H9 (cell line): ENCODE measurements at regions not wholly inside any gene's neighbourhood (a gene's known extent, or its start where the extent isn't known, plus 50 kb on each side); places are given as distances from the start of the nearest gene placed in this dataset.

ENCODE experiments used
- DNase-seq: peaks from one replicate; pipeline ENCODE4 v3.0.0-alpha.2; 2017
- H2AFZ ChIP-seq: one replicate; pipeline ENCODE4 v1.6.1; 2013; ENCODE audit warnings: mild to moderate bottlenecking, low read length, control low read depth, moderate library complexity
- H2AK5ac ChIP-seq: 2 replicates; pipeline ENCODE4 v1.6.1; 2013; ENCODE audit warnings: low read length, control low read depth, mixed read lengths; ENCODE audit not compliant: insufficient read length
- H2BK120ac ChIP-seq: one replicate; pipeline ENCODE4 v1.6.1; 2013; ENCODE audit warnings: low read depth, mild to moderate bottlenecking, low read length, control low read depth, inconsistent platforms; ENCODE audit not compliant: poor library complexity, severe bottlenecking
- H2BK12ac ChIP-seq: 2 replicates; pipeline ENCODE4 v1.6.1; 2013; ENCODE audit warnings: low read length, control low read depth, mixed read lengths, low read depth; ENCODE audit not compliant: insufficient read length
- H2BK15ac ChIP-seq: 2 replicates; pipeline ENCODE4 v1.6.1; 2013; ENCODE audit warnings: low read depth, low read length, control low read depth
- H2BK20ac ChIP-seq: one replicate; pipeline ENCODE4 v1.6.1; 2013; ENCODE audit warnings: low read depth, mild to moderate bottlenecking, low read length, control low read depth, inconsistent platforms; ENCODE audit not compliant: poor library complexity, severe bottlenecking
- H2BK5ac ChIP-seq: 2 replicates; pipeline ENCODE4 v1.6.1; 2013; ENCODE audit warnings: low read length, control low read depth, mixed read lengths; ENCODE audit not compliant: insufficient read length
- H3K14ac ChIP-seq: 2 replicates; pipeline ENCODE4 v1.6.1; 2013; ENCODE audit warnings: low read length, control low read depth; ENCODE audit not compliant: insufficient read depth
- H3K18ac ChIP-seq: 2 replicates; pipeline ENCODE4 v1.6.1; 2013; ENCODE audit warnings: low read depth, mild to moderate bottlenecking, mixed read lengths, low read length, control low read depth; ENCODE audit not compliant: insufficient read length
- H3K23ac ChIP-seq: 2 replicates; pipeline ENCODE4 v1.6.1; 2013; ENCODE audit warnings: low read length, control low read depth, mixed read lengths, low read depth; ENCODE audit not compliant: insufficient read length
- H3K23me2 ChIP-seq: 2 replicates; pipeline ENCODE4 v1.6.1; 2013; ENCODE audit warnings: low read depth, mild to moderate bottlenecking, mixed read lengths, low read length, control low read depth; ENCODE audit not compliant: insufficient read length, poor library complexity, severe bottlenecking
- H3K27ac ChIP-seq: 2 replicates; pipeline ENCODE4 v1.5.1; 2013; ENCODE audit warnings: low read length, control low read depth, mixed read lengths, low read depth; ENCODE audit not compliant: insufficient read length
- H3K27me3 ChIP-seq: 2 replicates; pipeline ENCODE4 v1.6.1; 2013; ENCODE audit warnings: low read length, control low read depth, inconsistent platforms; ENCODE audit not compliant: insufficient read depth
- H3K4ac ChIP-seq: 2 replicates; pipeline ENCODE4 v1.6.1; 2013; ENCODE audit warnings: low read depth, mild to moderate bottlenecking, control low read depth, inconsistent platforms, low read length, moderate library complexity
- H3K4me1 ChIP-seq: 2 replicates; pipeline ENCODE4 v1.6.1; 2013; ENCODE audit warnings: low read length, control low read depth, inconsistent platforms; ENCODE audit not compliant: insufficient read depth
- H3K4me2 ChIP-seq: 2 replicates; pipeline ENCODE4 v1.6.1; 2013; ENCODE audit warnings: low read length, control low read depth, mixed read lengths; ENCODE audit not compliant: insufficient read length, insufficient read depth
- H3K56ac ChIP-seq: 2 replicates; pipeline ENCODE4 v1.6.1; 2013; ENCODE audit warnings: low read depth, mild to moderate bottlenecking, mixed read lengths, low read length, control low read depth; ENCODE audit not compliant: insufficient read length
- H3K79me1 ChIP-seq: 2 replicates; pipeline ENCODE4 v1.6.1; 2013; ENCODE audit warnings: low read depth, mild to moderate bottlenecking, moderate library complexity, low read length, control low read depth, inconsistent platforms; ENCODE audit not compliant: insufficient read depth, poor library complexity, severe bottlenecking
- H3K79me2 ChIP-seq: 2 replicates; pipeline ENCODE4 v1.6.1; 2013; ENCODE audit warnings: low read length, control low read depth, inconsistent platforms; ENCODE audit not compliant: insufficient read depth
- H3K9ac ChIP-seq: 2 replicates; pipeline ENCODE4 v1.6.1; 2013; ENCODE audit warnings: low read length, control low read depth, mixed read lengths; ENCODE audit not compliant: insufficient read length; ENCODE audit errors: extremely low read depth
- H3K9me3 ChIP-seq: one replicate; pipeline ENCODE4 v1.6.1; 2013; ENCODE audit warnings: low read depth, low read length, inconsistent platforms; ENCODE audit not compliant: control insufficient read depth
- H3T11ph ChIP-seq: one replicate; pipeline ENCODE4 v1.6.1; 2013; ENCODE audit warnings: mild to moderate bottlenecking, low read length, control low read depth, inconsistent platforms
- H4K20me1 ChIP-seq: one replicate; pipeline ENCODE4 v1.6.1; 2013; ENCODE audit not compliant: control insufficient read depth, insufficient read length, insufficient read depth
- H4K5ac ChIP-seq: 2 replicates; pipeline ENCODE4 v1.6.1; 2013; ENCODE audit warnings: low read depth, mild to moderate bottlenecking, mixed read lengths, low read length, control low read depth; ENCODE audit not compliant: insufficient read length
- H4K8ac ChIP-seq: replicated peaks from 2 replicates; pipeline ENCODE4 v1.6.1; 2013; ENCODE audit warnings: low read length, control low read depth, mixed read lengths, low read depth; ENCODE audit not compliant: insufficient read length
- H4K91ac ChIP-seq: 2 replicates; pipeline ENCODE4 v1.6.1; 2013; ENCODE audit warnings: low read depth, mild to moderate bottlenecking, moderate library complexity, mixed read lengths, low read length, control low read depth; ENCODE audit not compliant: insufficient read length
- H3K27ac Mint-ChIP-seq, 3 experiments: 2 replicates in 2 of 3; 3 replicates in 1 of 3; pipeline ENCODE4 v1.8.0; 2020 to 2021; ENCODE audit warnings: mixed read lengths in 3 of 3, mild to moderate bottlenecking in 1 of 3, moderate library complexity in 1 of 3
- H3K27me3 Mint-ChIP-seq: 2 replicates; pipeline ENCODE4 v1.8.0; 2021; ENCODE audit warnings: low read depth, mild to moderate bottlenecking, moderate library complexity, mixed read lengths
- H3K36me3 Mint-ChIP-seq, 3 experiments: 2 replicates in 2 of 3; 3 replicates in 1 of 3; pipeline ENCODE4 v1.8.0; 2020 to 2021; ENCODE audit warnings: low read depth in 3 of 3, mixed read lengths in 3 of 3; ENCODE audit not compliant: insufficient read depth in 1 of 3
- H3K4me1 Mint-ChIP-seq, 2 experiments: 2 replicates each; pipeline ENCODE4 v1.8.0; 2020; ENCODE audit warnings: mixed read lengths in 2 of 2
- H3K4me3 Mint-ChIP-seq, 2 experiments: 2 replicates in 1 of 2; 3 replicates in 1 of 2; pipeline ENCODE4 v1.8.0; 2020 to 2021; ENCODE audit warnings: mild to moderate bottlenecking in 2 of 2, mixed read lengths in 2 of 2, moderate library complexity in 1 of 2
- H3K9me3 Mint-ChIP-seq, 2 experiments: 2 replicates in 1 of 2; 3 replicates in 1 of 2; pipeline ENCODE4 v1.8.0; 2020; ENCODE audit warnings: mild to moderate bottlenecking in 2 of 2, mixed read lengths in 2 of 2, moderate library complexity in 1 of 2
- WGBS: extraction: QIAGEN DNeasy Blood & Tissue Kit; methylation state at CpG from one replicate; pipeline ENCODE4 v1.1.7; 2013; ENCODE audit warnings: missing lambda C conversion rate, low lambda C conversion rate, mixed read lengths; ENCODE audit not compliant: insufficient read length; ENCODE audit errors: extremely low coverage; 5-methylcytosine and 5-hydroxymethylcytosine counted together
- TF ChIP-seq, protein P1 (sequence below): fragments of 200-600 bp; sonication (generic); conservative IDR thresholded peaks from 3 replicates; pipeline ENCODE4 v1.8.0; 2021; ENCODE audit warnings: antibody characterized with exemption, mild to moderate bottlenecking

DNA sequence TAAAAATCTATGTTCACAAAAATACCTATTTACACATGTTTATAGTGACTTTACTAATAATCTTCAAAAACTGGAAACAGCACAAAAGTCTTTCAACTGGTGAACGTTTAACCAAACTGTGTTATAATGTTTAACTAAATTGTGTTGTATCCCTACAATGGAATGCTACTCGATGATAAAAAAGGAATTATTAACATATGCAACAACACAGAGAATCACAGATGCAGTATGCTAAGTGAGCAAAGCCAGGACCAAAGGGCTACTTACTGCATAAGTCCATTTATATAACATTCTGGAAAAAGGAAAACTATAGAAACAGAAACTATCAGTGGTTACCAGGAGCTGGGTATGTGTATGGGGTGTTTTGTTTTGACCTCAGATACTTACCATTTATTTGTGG, 602.2 kb upstream of the BTBD3 start:
- Histone ChIP-seq H2AK5ac (no peak overlapping the region), H3K4me1 (no peaks in the 10 kb centered on the region), H2BK20ac (no peak overlapping the region), H3K79me2 (no peaks in the 10 kb centered on the region), H4K8ac (no peak overlapping the region), H3K18ac (no peak overlapping the region), H2BK15ac (no peak overlapping the region), H3K27ac (no peak overlapping the region), H4K91ac (no peak overlapping the region), H2AFZ (no peak overlapping the region), H2BK5ac (no peak overlapping the region), H3K56ac (no peak overlapping the region), H3K4me2 (no peak overlapping the region), H3K9me3 (no peaks in the 10 kb centered on the region), H2BK12ac (no peak overlapping the region), H3K14ac (no peak overlapping the region), H4K20me1 (no peaks in the 10 kb centered on the region), H4K5ac (no peak overlapping the region), H3K4ac (no peak overlapping the region), H3T11ph (no peak overlapping the region), H3K27me3 (no peaks in the 10 kb centered on the region), H3K23me2 (no peaks in the 10 kb centered on the region), H3K23ac (no peak overlapping the region), H2BK120ac (no peak overlapping the region), H3K79me1 (no peaks in the 10 kb centered on the region), H3K9ac (no peak overlapping the region)
- TF ChIP-seq, protein P1, sequence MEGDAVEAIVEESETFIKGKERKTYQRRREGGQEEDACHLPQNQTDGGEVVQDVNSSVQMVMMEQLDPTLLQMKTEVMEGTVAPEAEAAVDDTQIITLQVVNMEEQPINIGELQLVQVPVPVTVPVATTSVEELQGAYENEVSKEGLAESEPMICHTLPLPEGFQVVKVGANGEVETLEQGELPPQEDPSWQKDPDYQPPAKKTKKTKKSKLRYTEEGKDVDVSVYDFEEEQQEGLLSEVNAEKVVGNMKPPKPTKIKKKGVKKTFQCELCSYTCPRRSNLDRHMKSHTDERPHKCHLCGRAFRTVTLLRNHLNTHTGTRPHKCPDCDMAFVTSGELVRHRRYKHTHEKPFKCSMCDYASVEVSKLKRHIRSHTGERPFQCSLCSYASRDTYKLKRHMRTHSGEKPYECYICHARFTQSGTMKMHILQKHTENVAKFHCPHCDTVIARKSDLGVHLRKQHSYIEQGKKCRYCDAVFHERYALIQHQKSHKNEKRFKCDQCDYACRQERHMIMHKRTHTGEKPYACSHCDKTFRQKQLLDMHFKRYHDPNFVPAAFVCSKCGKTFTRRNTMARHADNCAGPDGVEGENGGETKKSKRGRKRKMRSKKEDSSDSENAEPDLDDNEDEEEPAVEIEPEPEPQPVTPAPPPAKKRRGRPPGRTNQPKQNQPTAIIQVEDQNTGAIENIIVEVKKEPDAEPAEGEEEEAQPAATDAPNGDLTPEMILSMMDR: no peak
- no peaks in the 10 kb centered on the region for H3K4me1 Mint-ChIP-seq
- H3K27me3 Mint-ChIP-seq: no peaks in the 10 kb centered on the region
- H3K27ac Mint-ChIP-seq: no peak overlapping the region
- WGBS: no CpG with 5 or more reads among the region's 2 CpGs
- peaks cover 10 to 13% of the 10 kb centered on the region in 2 experiments; a peak in 3 of 5 replicates for H3K9me3 Mint-ChIP-seq
- H3K36me3 Mint-ChIP-seq: peaks cover 0 to 13% (median 4%) of the 10 kb centered on the region in 3 experiments; a peak in 4 of 7 replicates
- DNase-seq: no peak
- no peak overlapping the region for H3K4me3 Mint-ChIP-seq
